ENCODE measurements at regions not wholly inside any gene's neighbourhood (a gene's known extent, or its start where the extent isn't known, plus 50 kb on each side); places are given as distances from the start of the nearest gene placed in this dataset.

DNA sequence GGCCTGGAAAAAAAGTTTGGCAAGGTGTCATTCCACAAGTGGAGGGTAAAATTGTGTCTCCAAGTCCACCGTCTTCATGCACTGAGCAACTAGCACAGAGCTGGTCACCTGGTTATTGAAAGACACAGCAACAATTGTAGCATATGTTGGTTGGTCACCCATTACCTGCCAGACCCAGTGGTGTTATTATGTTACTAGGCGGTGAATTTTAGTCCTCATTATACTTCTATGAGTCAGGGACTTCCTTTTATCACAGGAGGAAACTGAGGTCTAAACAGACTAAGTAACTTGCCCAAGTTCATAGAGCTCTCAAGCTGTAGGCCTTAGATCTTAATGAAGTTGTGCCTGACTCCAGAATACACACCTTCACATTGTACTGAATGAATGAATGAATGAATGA is 94.9 kb upstream of the VANGL1 start:
- TF ChIP-seq POLR2AphosphoS5 (IDR thresholded peaks at IDR 0.05; ENCODE audit: borderline replicate concordance, low read depth, low read length) = no peak
- TF ChIP-seq EZH2 (IDR thresholded peaks at IDR 0.05) = no peak
